ENCODE measurements at regions not wholly inside any gene's neighbourhood (a gene's known extent, or its start where the extent isn't known, plus 50 kb on each side); places are given as distances from the start of the nearest gene placed in this dataset.

GRCh38 chr2:35530615-35531135, 824.9 kb upstream of the CRIM1 start:
- no peaks in the 10 kb centered on the region for H3K36me3 ChIP-seq
- H3K27me3 ChIP-seq, result no peaks in the 10 kb centered on the region
- TF ChIP-seq POLR2A (IDR thresholded peaks at IDR 0.05), result no peak
- no peak for TF ChIP-seq CTCF (IDR thresholded peaks at IDR 0.05)
- no peak for DNase-seq
- H3K9me3 ChIP-seq, result no peaks in the 10 kb centered on the region
- no peaks in the 10 kb centered on the region for H3K4me1 ChIP-seq
- no peak overlapping the region for H3K27ac ChIP-seq
- no peak overlapping the region for H3K4me3 ChIP-seq

- TF ChIP-seq POLR2A (IDR thresholded peaks at IDR 0.05) (no peak), CTCF (IDR thresholded peaks at IDR 0.05) (no peak)
- Histone ChIP-seq H3K27ac (no peak overlapping the region), H3K9me3 (no peaks in the 10 kb centered on the region), H3K4me3 (no peak overlapping the region), H3K36me3 (no peaks in the 10 kb centered on the region), H3K4me1 (no peaks in the 10 kb centered on the region), H3K27me3 (no peaks in the 10 kb centered on the region)
- no peak for DNase-seq
Observed at GRCh38 chr2:35526741-35527140, 828.8 kb upstream of the CRIM1 start.

GRCh38 chr2:35522450-35522849, 833.1 kb upstream of the CRIM1 start:
- Histone ChIP-seq H3K4me3 (no peak overlapping the region), H3K27ac (no peak overlapping the region), H3K36me3 (no peaks in the 10 kb centered on the region), H3K27me3 (no peaks in the 10 kb centered on the region), H3K9me3 (no peaks in the 10 kb centered on the region), H3K4me1 (no peaks in the 10 kb centered on the region)
- DNase-seq, result no peak
- TF ChIP-seq POLR2A (IDR thresholded peaks at IDR 0.05), result no peak
- TF ChIP-seq CTCF (IDR thresholded peaks at IDR 0.05), result no peak

- H3K9me3 ChIP-seq, result no peaks in the 10 kb centered on the region
- no peaks in the 10 kb centered on the region for H3K36me3 ChIP-seq
- no peak for DNase-seq
- no peak for TF ChIP-seq CTCF (IDR thresholded peaks at IDR 0.05)
- H3K4me3 ChIP-seq, result no peak overlapping the region
- no peak overlapping the region for H3K27ac ChIP-seq
- no peaks in the 10 kb centered on the region for H3K27me3 ChIP-seq
- H3K4me1 ChIP-seq, result no peaks in the 10 kb centered on the region
Observed at GRCh38 chr2:35510636-35511035, 844.9 kb upstream of the CRIM1 start.

GRCh38 chr2:35508601-35509000, 847.0 kb upstream of the CRIM1 start:
- no peaks in the 10 kb centered on the region for H3K9me3 ChIP-seq
- no peaks in the 10 kb centered on the region for H3K4me1 ChIP-seq
- DNase-seq, result no peak
- H3K27ac ChIP-seq, result no peak overlapping the region
- TF ChIP-seq POLR2A (IDR thresholded peaks at IDR 0.05) (no peak), CTCF (IDR thresholded peaks at IDR 0.05) (no peak)
- no peaks in the 10 kb centered on the region for H3K36me3 ChIP-seq
- no peaks in the 10 kb centered on the region for H3K27me3 ChIP-seq
- no peak overlapping the region for H3K4me3 ChIP-seq

- DNase-seq, result no peak
- no peaks in the 10 kb centered on the region for H3K36me3 ChIP-seq
- H3K27me3 ChIP-seq, result no peaks in the 10 kb centered on the region
- no peak overlapping the region for H3K27ac ChIP-seq
- H3K9me3 ChIP-seq, result no peaks in the 10 kb centered on the region
- TF ChIP-seq CTCF (IDR thresholded peaks at IDR 0.05) (no peak), POLR2A (IDR thresholded peaks at IDR 0.05) (no peak)
- no peak overlapping the region for H3K4me3 ChIP-seq
- H3K4me1 ChIP-seq, result no peaks in the 10 kb centered on the region
Observed at GRCh38 chr2:35504419-35504818, 851.2 kb upstream of the CRIM1 start.
